ENCODE measurements at regions not wholly inside any gene's neighbourhood (a gene's known extent, or its start where the extent isn't known, plus 50 kb on each side); places are given as distances from the start of the nearest gene placed in this dataset.

- Histone ChIP-seq H3K36me3 (no peaks in the 10 kb centered on the region), H3K27ac (no peak overlapping the region), H3K9me3 (no peaks in the 10 kb centered on the region), H3K27me3 (no peaks in the 10 kb centered on the region), H3K4me3 (no peak overlapping the region), H3K4me1 (no peaks in the 10 kb centered on the region)
- no peak for TF ChIP-seq CTCF (IDR thresholded peaks at IDR 0.05)
- DNase-seq (ENCODE audit: low spot score in 2 of 2): no peak
- intact Hi-C loops (cut with DNase I): no loop called here
Observed at GRCh38 chr10:58107506-58107905, 160.2 kb downstream of the IPMK start.

- Histone ChIP-seq H3K36me3 (no peaks in the 10 kb centered on the region), H3K27ac (no peak overlapping the region), H3K27me3 (no peaks in the 10 kb centered on the region), H3K9me3 (no peaks in the 10 kb centered on the region), H3K4me1 (no peaks in the 10 kb centered on the region), H3K4me3 (no peak overlapping the region)
- TF ChIP-seq CTCF (IDR thresholded peaks at IDR 0.05): no peak
- no peak for DNase-seq (ENCODE audit: low spot score in 2 of 2)
- intact Hi-C loops (cut with DNase I): no loop called here
Observed at GRCh38 chr10:58106211-58107035, 161.3 kb downstream of the IPMK start.

GRCh38 chr10:58104351-58104751 lies 163.3 kb downstream of the IPMK start:
- H3K9me3 ChIP-seq: no peaks in the 10 kb centered on the region
- H3K27ac ChIP-seq: no peak overlapping the region
- no peaks in the 10 kb centered on the region for H3K36me3 ChIP-seq
- intact Hi-C loops (cut with DNase I): no loop called here
- DNase-seq (ENCODE audit: low spot score in 2 of 2): no peak
- H3K4me1 ChIP-seq: no peaks in the 10 kb centered on the region
- no peak overlapping the region for H3K4me3 ChIP-seq
- TF ChIP-seq CTCF (IDR thresholded peaks at IDR 0.05): no peak
- no peaks in the 10 kb centered on the region for H3K27me3 ChIP-seq

- TF ChIP-seq CTCF (IDR thresholded peaks at IDR 0.05): no peak
- no peak for DNase-seq (ENCODE audit: low spot score in 2 of 2)
- intact Hi-C loops (cut with DNase I): no loop called here
Observed at GRCh38 chr10:58102897-58103296, 164.8 kb downstream of the IPMK start.

GRCh38 chr10:58101682-58102081 lies 166.0 kb downstream of the IPMK start:
- intact Hi-C loops (cut with DNase I): no loop called here
- no peak for DNase-seq (ENCODE audit: low spot score in 2 of 2)
- Histone ChIP-seq H3K4me1 (no peaks in the 10 kb centered on the region), H3K4me3 (no peak overlapping the region), H3K9me3 (no peaks in the 10 kb centered on the region), H3K27ac (no peak overlapping the region), H3K36me3 (no peaks in the 10 kb centered on the region), H3K27me3 (no peaks in the 10 kb centered on the region)
- no peak for TF ChIP-seq CTCF (IDR thresholded peaks at IDR 0.05)

More at GRCh38 chr10:58102897-58103296, 164.8 kb downstream of the IPMK start:
- no peaks in the 10 kb centered on the region for H3K27me3 ChIP-seq
- no peaks in the 10 kb centered on the region for H3K36me3 ChIP-seq
- H3K4me3 ChIP-seq: no peak overlapping the region
- no peaks in the 10 kb centered on the region for H3K4me1 ChIP-seq
- no peak overlapping the region for H3K27ac ChIP-seq
- H3K9me3 ChIP-seq: no peaks in the 10 kb centered on the region
